DMS 273 treated with DMSO at 0.1 percent for 48 hours (cell line): ENCODE measurements at regions not wholly inside any gene's neighbourhood (a gene's known extent, or its start where the extent isn't known, plus 50 kb on each side); places are given as distances from the start of the nearest gene placed in this dataset.

Experiments used
- DNase-seq: peaks from one replicate; lab custom pipeline; 2025; lab: John Stamatoyannopoulos, UW

GRCh38 chr7:4612939-4613841 lies 68.9 kb upstream of the FOXK1 start:
- DNase-seq, result no peak

DNA sequence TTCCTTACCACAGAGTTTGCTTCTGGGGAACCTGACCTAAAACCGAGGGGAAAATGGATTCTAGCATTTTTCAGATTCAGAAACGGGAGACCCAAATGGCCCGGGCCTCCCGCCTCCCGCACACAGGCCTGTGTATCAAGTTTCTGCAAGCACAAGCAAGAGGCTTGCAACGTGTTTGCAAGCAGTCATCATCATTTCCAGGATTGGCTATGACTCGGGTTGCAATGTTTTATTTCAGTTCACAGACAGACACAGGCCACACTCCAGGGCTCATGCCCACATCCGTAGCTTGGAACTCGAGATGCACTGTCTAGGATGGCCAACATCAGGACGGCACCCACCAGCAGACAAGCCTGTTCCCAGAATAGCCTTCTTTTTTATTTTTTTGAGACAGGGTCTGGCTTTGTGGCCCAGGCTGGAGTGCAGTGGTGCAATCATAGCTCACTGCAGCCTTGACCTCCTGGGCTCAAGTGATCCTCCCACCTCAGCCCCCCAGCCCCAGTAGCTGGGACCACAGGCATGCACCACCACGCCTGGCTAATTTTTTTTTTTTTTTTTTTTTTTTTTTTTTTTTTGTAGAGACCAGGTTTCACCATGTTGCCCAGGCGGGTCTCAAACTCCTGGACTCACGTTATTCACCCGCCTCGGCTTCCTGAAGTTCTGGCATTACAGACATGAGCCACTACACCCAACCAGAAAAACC lies 68.1 kb upstream of the FOXK1 start:
- no peak for DNase-seq

DNA sequence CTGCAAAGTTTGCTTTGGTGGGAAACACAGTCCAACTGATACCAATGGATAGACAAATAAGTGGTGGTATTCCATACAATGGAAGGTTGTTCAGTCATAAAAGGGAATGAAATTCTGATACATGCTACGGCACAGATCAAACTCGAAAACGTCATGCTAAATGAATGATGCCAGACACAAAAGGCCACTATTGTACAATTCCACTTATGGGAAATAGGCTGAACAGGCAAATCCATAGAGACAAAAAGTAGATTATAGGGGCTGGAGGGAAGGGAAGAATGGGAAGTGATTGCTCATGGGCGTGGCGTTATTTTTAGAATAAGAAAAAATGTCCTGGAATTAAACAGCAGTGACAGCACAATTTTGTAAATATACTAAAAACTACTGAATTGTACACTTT lies 66.0 kb upstream of the FOXK1 start:
- no peak for DNase-seq

GRCh38 chr7:4621396-4621795 lies 60.7 kb upstream of the FOXK1 start:
- DNase-seq, result no peak

DNA sequence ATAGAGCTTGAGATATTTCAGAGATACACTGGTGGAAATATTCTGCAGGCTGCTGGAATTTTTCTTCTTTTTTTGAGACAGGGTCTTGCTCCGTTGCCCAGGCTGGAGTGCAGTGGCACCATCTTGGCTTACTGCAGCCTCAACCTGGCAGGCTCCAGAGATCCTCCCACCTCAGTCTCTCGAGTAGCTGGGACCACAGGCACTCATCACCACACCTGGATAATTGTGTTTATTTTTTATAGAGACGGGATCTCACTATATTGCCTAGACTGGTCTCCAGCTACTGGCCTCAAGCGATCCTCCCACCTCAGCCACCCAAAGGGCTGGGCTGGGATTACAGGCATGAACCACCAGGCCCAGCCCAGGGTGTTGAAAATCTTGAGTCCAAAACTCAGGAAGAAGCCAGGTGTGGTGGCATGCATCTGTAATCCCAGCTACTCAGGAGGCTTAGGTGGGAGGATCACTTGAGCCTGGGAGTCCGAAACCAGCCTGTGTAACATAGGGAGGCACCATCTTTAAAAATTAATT lies 55.7 kb upstream of the FOXK1 start:
- DNase-seq, result no peak

DNA sequence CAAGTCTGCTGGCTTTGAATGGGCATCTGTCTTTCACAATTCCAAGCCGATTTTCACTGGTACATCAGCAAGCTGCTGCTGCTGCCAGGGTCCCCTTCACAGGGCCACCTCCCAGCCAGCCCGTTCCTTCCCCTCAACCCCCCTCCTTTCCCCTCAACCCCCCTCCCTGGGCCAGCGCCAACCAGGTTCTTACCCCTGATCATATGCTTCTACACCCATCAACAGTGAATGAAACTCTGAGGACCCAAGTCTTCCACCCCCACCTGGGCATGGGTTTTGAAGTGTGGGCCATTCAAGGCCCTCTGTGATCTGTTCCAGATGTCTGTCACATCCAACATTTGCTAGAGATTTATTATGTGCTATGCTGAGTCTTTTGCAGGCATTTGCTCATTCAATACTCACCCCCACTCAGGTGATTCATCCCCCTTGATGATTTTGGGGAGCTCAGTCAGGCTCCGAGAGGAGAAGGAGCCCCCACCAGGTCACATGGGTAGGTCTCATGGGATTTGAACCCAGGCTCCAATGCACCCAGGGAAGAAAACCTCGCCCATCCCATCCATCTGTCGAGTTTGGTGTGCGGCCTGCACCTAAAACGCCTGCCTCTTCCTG lies 52.7 kb upstream of the FOXK1 start:
- DNase-seq, result no peak

DNA sequence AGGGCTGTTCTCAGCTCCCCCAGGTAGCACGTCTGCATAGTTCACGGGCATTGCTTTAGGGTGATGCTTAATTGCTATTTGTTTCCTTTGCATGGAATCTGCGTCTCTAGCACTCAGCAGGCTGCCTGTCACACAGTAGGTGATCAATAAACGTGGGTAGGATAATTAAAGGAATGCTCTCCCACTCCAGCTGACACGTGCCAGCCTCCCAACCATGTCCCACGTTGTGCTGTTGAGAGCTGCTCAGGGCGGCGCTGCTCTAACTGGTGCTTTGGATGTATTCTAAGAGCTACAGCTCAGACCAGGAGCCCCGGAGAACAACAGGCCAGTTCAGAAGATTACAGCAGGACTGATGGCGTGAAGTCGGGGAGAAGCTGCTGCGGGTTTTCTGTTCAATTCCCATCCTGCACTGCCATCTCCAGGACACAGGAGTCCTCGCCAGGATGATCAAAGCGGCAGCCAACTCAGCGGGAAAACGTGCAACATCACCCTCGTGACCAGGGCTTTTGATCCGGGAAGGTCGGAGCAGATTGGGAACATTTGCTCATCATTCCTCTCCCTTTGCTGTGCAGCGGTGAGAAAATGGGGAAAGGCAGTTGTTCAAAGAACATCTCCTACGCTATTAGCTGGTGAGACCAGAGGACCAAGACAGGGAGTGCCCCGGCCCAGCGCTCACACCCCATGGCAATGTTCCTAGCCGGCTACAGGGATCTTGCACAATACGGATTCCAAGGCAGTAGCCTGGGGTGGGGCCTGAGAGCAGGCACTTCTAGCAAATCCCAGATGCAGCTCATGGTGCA lies 50.5 kb upstream of the FOXK1 start:
- peak; percentile 80 for DNase-seq
